Upper lobe of left lung (tissue), 6 donors: ENCODE measurements at regions not wholly inside any gene's neighbourhood (a gene's known extent, or its start where the extent isn't known, plus 50 kb on each side); places are given as distances from the start of the nearest gene placed in this dataset.
"Not testable (repeated sequence)": the region's sequence is repeated elsewhere in the genome, so short reads cannot be mapped to it uniquely, and the experiment has no call there.

Source experiments
- ATAC-seq, 2 donors: fragments of 200-7000 bp; cut with Tn5 transposase; one replicate each; pipeline ENCODE4 v1.9.1; 2022; ENCODE audit warnings: mild to moderate bottlenecking in 2 of 2, moderate library complexity in 2 of 2; ENCODE audit not compliant: low FRiP score in 2 of 2
- DNase-seq, 2 donors: peaks; one replicate each; pipeline ENCODE4 v3.0.0-alpha.2; 2019 to 2020
- H3K27ac ChIP-seq, 4 donors: fragments of 200-600 bp; sonication (generic); one replicate each; pipeline ENCODE4 v1.5.1; 2016 to 2019
- H3K27me3 ChIP-seq, 4 donors: fragments of 200-600 bp; sonication (generic); one replicate each; pipeline ENCODE4 v1.5.1; 2017 to 2019
- H3K36me3 ChIP-seq, 4 donors: fragments of 200-600 bp; sonication (generic); one replicate each; pipeline ENCODE4 v1.5.1; 2016 to 2019
- H3K4me1 ChIP-seq, 4 donors: fragments of 200-600 bp; sonication (generic); one replicate each; pipeline ENCODE4 v1.5.1; 2018 to 2019
- H3K4me3 ChIP-seq, 4 donors: fragments of 200-600 bp; sonication (generic); one replicate each; pipeline ENCODE4 v1.5.1; 2017 to 2019; ENCODE audit warnings: mild to moderate bottlenecking in 2 of 4, moderate library complexity in 1 of 4
- H3K9me3 ChIP-seq, 4 donors: fragments of 200-600 bp; sonication (generic); one replicate each; pipeline ENCODE4 v1.5.1; 2018 to 2019
- CTCF ChIP-seq, 6 experiments: fragments of 450-650 bp in 4 of 6; fragments of 200-600 bp in 2 of 6; sonication (generic) in 2 of 6; IDR thresholded peaks; one replicate each; pipeline ENCODE4 v1.5.1; 2016 to 2019; ENCODE audit warnings: antibody characterized with exemption in 6 of 6
- EP300 ChIP-seq, 4 donors: sonication (generic); formaldehyde crosslinking; IDR thresholded peaks; one replicate each; pipeline ENCODE4 v1.5.1; 2017; ENCODE audit warnings: antibody characterized with exemption in 4 of 4, control low read depth in 2 of 4
- POLR2A ChIP-seq, 4 donors: fragments of 450-650 bp; IDR thresholded peaks; one replicate each; pipeline ENCODE4 v1.5.1; 2016 to 2017; ENCODE audit warnings: antibody characterized with exemption in 4 of 4, mild to moderate bottlenecking in 2 of 4
- POLR2AphosphoS5 ChIP-seq, 2 donors: sonication (generic); formaldehyde crosslinking; IDR thresholded peaks; one replicate each; pipeline ENCODE4 v1.5.1; 2017; ENCODE audit warnings: antibody characterized with exemption in 2 of 2
- WGBS, 2 donors: methylation state at CpG; one replicate each; pipeline ENCODE4 v1.1.5; 2017 to 2018; 5-methylcytosine and 5-hydroxymethylcytosine counted together
- donor health status: DM: no; HTN: no; CAD: no; lungs with moderate emphysema.
- donor health status: DM: no; HTN: yes; CAD: no; lungs with severe emphysema.

GRCh38 chr3:194900854-194901522 is 215.3 kb downstream of the FAM43A start:
- Histone ChIP-seq H3K36me3 (no peaks in the 10 kb centered on the region), H3K9me3 (peaks cover 0 to 2% (median 0%) of the 10 kb centered on the region in 4 donors), H3K27me3 (no peaks in the 10 kb centered on the region), H3K4me1 (peaks cover 0 to 2% (median 0%) of the 10 kb centered on the region in 4 donors), H3K4me3 (no peak overlapping the region), H3K27ac (no peak overlapping the region)
- 62 to 80% methylated on average over 4 of the region's 4 CpGs for WGBS, 2 donors
- no peak for DNase-seq
- TF ChIP-seq POLR2A (IDR thresholded peaks at IDR 0.05) (no peak), POLR2AphosphoS5 (IDR thresholded peaks at IDR 0.05) (no peak), EP300 (IDR thresholded peaks at IDR 0.05) (no peak), CTCF (IDR thresholded peaks at IDR 0.05) (no peak)
- ATAC-seq, result peak in 1 of 2 donors; percentile 62

DNA sequence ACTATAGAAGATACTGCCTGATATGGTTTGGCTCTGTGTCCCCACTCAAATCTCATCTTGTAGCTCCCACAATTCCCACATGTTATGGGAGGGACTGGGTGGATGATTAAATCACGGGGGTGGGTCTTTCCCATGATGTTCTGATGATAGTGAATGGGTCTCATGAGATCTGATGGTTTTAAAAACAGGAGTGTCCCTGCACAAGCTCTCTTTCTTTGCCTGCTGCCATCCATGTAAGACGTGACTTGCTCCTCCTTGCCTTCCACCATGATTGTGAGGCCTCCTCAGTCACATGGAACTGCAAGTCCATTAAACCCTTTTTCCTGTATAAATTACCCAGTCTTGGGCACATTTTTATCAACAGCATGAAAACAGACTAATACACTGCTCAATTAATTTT is 217.8 kb downstream of the FAM43A start:
- H3K9me3 ChIP-seq, H3K4me1 ChIP-seq, H3K4me3 ChIP-seq, H3K36me3 ChIP-seq, DNase-seq, H3K27ac ChIP-seq, H3K27me3 ChIP-seq, ATAC-seq: not testable (repeated sequence)
- WGBS, 2 donors, result 84 to 87% methylated on average over 2 of the region's 2 CpGs

GRCh38 chr3:194904999-194905398 is 219.3 kb downstream of the FAM43A start:
- not testable (repeated sequence) for ATAC-seq, H3K4me3 ChIP-seq, H3K27me3 ChIP-seq, H3K4me1 ChIP-seq, H3K27ac ChIP-seq, DNase-seq, H3K36me3 ChIP-seq, H3K9me3 ChIP-seq
- 95% methylated on average over 3 of the region's 3 CpGs for WGBS, 2 donors

DNA sequence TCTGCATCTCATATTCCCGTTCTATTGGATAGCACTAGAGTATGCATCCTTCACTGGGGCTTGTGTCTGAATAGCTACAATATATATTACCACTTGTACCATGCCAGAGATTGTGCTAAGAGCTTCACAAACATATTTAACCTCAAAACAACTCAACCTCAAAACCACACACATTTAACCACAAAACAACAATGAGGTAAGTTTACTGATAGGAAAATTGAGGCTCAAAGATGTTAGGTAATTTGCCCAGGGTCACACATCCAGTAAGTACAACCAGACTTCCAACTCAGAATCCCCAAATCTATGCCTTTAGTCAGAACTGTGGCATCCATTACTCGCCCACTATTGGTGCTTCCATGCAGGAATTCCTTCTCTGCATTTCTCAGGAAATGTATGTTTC is 220.0 kb downstream of the FAM43A start:
- ATAC-seq (no peak), DNase-seq (no peak)
- no peaks in the 10 kb centered on the region for H3K36me3 ChIP-seq
- peaks cover 0 to 2% (median 0%) of the 10 kb centered on the region in 4 donors for H3K9me3 ChIP-seq
- no peak overlapping the region for H3K27ac ChIP-seq
- WGBS, 2 donors, result 88 to 95% methylated on average over 2 of the region's 2 CpGs
- no peaks in the 10 kb centered on the region for H3K27me3 ChIP-seq
- no peak overlapping the region for H3K4me3 ChIP-seq
- no peak for TF ChIP-seq EP300 (IDR thresholded peaks at IDR 0.05)
- TF ChIP-seq POLR2A (IDR thresholded peaks at IDR 0.05), result no peak
- TF ChIP-seq POLR2AphosphoS5 (IDR thresholded peaks at IDR 0.05), result no peak
- no peak for TF ChIP-seq CTCF (IDR thresholded peaks at IDR 0.05)
- peaks cover 0 to 2% (median 0%) of the 10 kb centered on the region in 4 donors for H3K4me1 ChIP-seq

DNA sequence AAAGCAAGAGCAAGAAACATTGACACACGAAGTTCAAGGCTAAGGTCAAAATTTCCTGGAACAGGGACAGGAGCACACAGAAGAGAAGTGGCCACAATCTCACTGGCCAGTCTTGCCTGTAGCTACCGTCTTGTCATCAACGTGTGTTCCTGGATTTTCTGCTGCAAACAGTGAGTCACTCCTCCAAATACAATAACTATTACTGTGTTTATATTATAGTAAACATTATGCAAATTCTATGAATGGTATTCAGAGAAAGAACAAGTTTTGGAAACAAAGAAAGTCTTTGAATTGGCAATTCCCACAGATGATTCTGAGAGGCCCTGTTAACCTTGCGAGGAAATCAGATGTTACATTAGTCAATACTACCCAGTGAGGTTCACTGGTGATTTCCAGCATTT is 220.5 kb downstream of the FAM43A start:
- DNase-seq (no peak), ATAC-seq (no peak)
- no peaks in the 10 kb centered on the region for H3K27me3 ChIP-seq
- H3K9me3 ChIP-seq, result peaks cover 0 to 2% (median 0%) of the 10 kb centered on the region in 4 donors
- H3K36me3 ChIP-seq, result no peaks in the 10 kb centered on the region
- peaks cover 0 to 2% (median 0%) of the 10 kb centered on the region in 4 donors for H3K4me1 ChIP-seq
- 47 to 55% methylated on average over 4 of the region's 4 CpGs for WGBS, 2 donors
- no peak overlapping the region for H3K27ac ChIP-seq
- H3K4me3 ChIP-seq, result no peak overlapping the region
- TF ChIP-seq POLR2A (IDR thresholded peaks at IDR 0.05), result no peak
- TF ChIP-seq POLR2AphosphoS5 (IDR thresholded peaks at IDR 0.05), result peak; percentile 23 to 80
- no peak for TF ChIP-seq CTCF (IDR thresholded peaks at IDR 0.05)
- TF ChIP-seq EP300 (IDR thresholded peaks at IDR 0.05), result peak in 1 of 4 donors; percentile 47

DNA sequence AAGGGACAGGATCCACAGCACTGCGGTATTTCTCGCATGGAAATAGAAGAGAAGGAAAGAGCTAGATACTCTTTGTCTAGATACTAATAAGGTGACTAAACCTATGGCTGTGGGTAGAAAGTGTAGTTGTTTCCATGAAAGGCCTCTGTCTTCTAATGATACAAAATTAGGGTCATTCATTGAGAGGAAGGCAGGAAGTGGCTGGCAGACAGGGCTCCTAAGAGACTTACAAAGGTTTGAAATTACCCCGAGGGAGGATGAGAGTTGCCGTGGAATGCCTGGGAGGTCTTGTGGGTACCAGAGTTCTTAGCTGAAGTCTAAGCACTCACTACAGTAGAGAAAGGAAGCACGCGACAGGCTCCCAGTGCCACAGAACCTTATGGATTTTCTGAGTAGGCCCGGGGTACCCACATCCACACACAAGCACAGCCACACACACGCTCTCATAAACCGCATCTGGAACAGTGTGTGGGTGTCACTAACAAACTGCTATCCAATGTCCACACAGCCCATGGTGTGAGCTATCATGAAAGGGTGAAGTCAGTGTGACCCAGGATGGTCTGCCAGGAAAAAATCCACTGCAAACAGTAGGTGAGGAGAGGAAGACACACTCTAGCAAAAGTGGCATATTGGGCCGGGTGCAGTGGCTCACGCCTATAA is 221.4 kb downstream of the FAM43A start:
- Histone ChIP-seq H3K36me3 (no peaks in the 10 kb centered on the region), H3K9me3 (peaks cover 0 to 2% (median 0%) of the 10 kb centered on the region in 4 donors), H3K4me3 (no peak overlapping the region), H3K4me1 (peaks cover 0 to 2% (median 0%) of the 10 kb centered on the region in 4 donors), H3K27ac (no peak overlapping the region), H3K27me3 (no peaks in the 10 kb centered on the region)
- DNase-seq (no peak), ATAC-seq (no peak)
- TF ChIP-seq EP300 (IDR thresholded peaks at IDR 0.05) (no peak), CTCF (IDR thresholded peaks at IDR 0.05) (no peak), POLR2A (IDR thresholded peaks at IDR 0.05) (no peak), POLR2AphosphoS5 (IDR thresholded peaks at IDR 0.05) (no peak)
- WGBS, 2 donors, result 82 to 93% methylated on average over 11 of the region's 11 CpGs
